ENCODE measurements at regions not wholly inside any gene's neighbourhood (a gene's known extent, or its start where the extent isn't known, plus 50 kb on each side); places are given as distances from the start of the nearest gene placed in this dataset.

GRCh38 chr6:74065705-74066104, 369.7 kb downstream of the CD109 start:
- TF ChIP-seq GATA2 (IDR thresholded peaks at IDR 0.05; ENCODE audit: low read depth, low read length) (no peak), GATA3 (IDR thresholded peaks at IDR 0.05; ENCODE audit: low read depth, low read length) (no peak)

Data from SH-SY5Y (cell line).